GM19043 (cell line): ENCODE measurements at regions not wholly inside any gene's neighbourhood (a gene's known extent, or its start where the extent isn't known, plus 50 kb on each side); places are given as distances from the start of the nearest gene placed in this dataset.
"Not testable (repeated sequence)": the region's sequence is repeated elsewhere in the genome, so short reads cannot be mapped to it uniquely, and the experiment has no call there.

Experiments used
- ATAC-seq: cut with Tn5 transposase; IDR thresholded peaks from one replicate; pipeline ENCODE4 v1.9.1; 2021; ENCODE audit warnings: low read depth; ENCODE audit not compliant: unreplicated experiment

- no peak for ATAC-seq
These were observed 359.0 kb downstream of the HS3ST1 start for GRCh38 chr4:11069581-11070211.

- no peak for ATAC-seq
These were observed 359.6 kb downstream of the HS3ST1 start for GRCh38 chr4:11069083-11069482.

GRCh38 chr4:11066584-11066983, 362.1 kb downstream of the HS3ST1 start:
- ATAC-seq = not testable (repeated sequence)

GRCh38 chr4:11060637-11061036, 368.1 kb downstream of the HS3ST1 start:
- ATAC-seq = not testable (repeated sequence)

- ATAC-seq = not testable (repeated sequence)
These were observed 370.4 kb upstream of the CLNK start for GRCh38 chr4:11054937-11055336.

- ATAC-seq = no peak
These were observed 369.1 kb upstream of the CLNK start for GRCh38 chr4:11053601-11054220.

GRCh38 chr4:11051181-11051580, 366.6 kb upstream of the CLNK start:
- ATAC-seq = no peak

- ATAC-seq = no peak
These were observed 366.2 kb upstream of the CLNK start for GRCh38 chr4:11050766-11051165.

- no peak for ATAC-seq
These were observed 364.4 kb upstream of the CLNK start for GRCh38 chr4:11049001-11049400.

GRCh38 chr4:11042760-11043159, 358.2 kb upstream of the CLNK start:
- ATAC-seq = no peak

- no peak for ATAC-seq
These were observed 355.1 kb upstream of the CLNK start for GRCh38 chr4:11039634-11040131.

GRCh38 chr4:11038926-11039325, 354.4 kb upstream of the CLNK start:
- no peak for ATAC-seq

GRCh38 chr4:11037637-11038036, 353.1 kb upstream of the CLNK start:
- no peak for ATAC-seq

- no peak for ATAC-seq
These were observed 343.8 kb upstream of the CLNK start for GRCh38 chr4:11028334-11028733.

- ATAC-seq = no peak
These were observed 336.8 kb upstream of the CLNK start for GRCh38 chr4:11021333-11021732.

- ATAC-seq = no peak
These were observed 335.1 kb upstream of the CLNK start for GRCh38 chr4:11019451-11020240.

- no peak for ATAC-seq
These were observed 329.6 kb upstream of the CLNK start for GRCh38 chr4:11014199-11014598.

GRCh38 chr4:11013094-11013664, 328.6 kb upstream of the CLNK start:
- no peak for ATAC-seq

- ATAC-seq = no peak
These were observed 326.7 kb upstream of the CLNK start for GRCh38 chr4:11011249-11011648.

GRCh38 chr4:11010624-11011023, 326.1 kb upstream of the CLNK start:
- ATAC-seq = no peak

GRCh38 chr4:11009281-11009680, 324.7 kb upstream of the CLNK start:
- no peak for ATAC-seq
